Ovary (tissue), 3 donors: ENCODE measurements at regions not wholly inside any gene's neighbourhood (a gene's known extent, or its start where the extent isn't known, plus 50 kb on each side); places are given as distances from the start of the nearest gene placed in this dataset.

Source experiments
- CTCF ChIP-seq, 3 donors: fragments of 450-650 bp in 2 of 3; fragments of 200-600 bp in 1 of 3; IDR thresholded peaks; one replicate each; pipeline versions ENCODE4 v1.5.1 to v1.8.0; 2016 to 2022; ENCODE audit warnings: antibody characterized with exemption in 3 of 3, mild to moderate bottlenecking in 1 of 3
- POLR2A ChIP-seq: fragments of 450-650 bp; IDR thresholded peaks from one replicate; pipeline ENCODE4 v1.6.1; 2017; ENCODE audit warnings: antibody characterized with exemption, mild to moderate bottlenecking, moderate library complexity
- donor health status: DM: no; HTN: no; CAD: no.

- TF ChIP-seq POLR2A (no peak), CTCF (IDR thresholded peaks at IDR 0.05) (no peak)
These were observed 260.3 kb upstream of the DAPK1 start for GRCh38 chr9:87237336-87237735.
